GM10266 (cell line): ENCODE measurements at regions not wholly inside any gene's neighbourhood (a gene's known extent, or its start where the extent isn't known, plus 50 kb on each side); places are given as distances from the start of the nearest gene placed in this dataset.

ENCODE experiments used
- DNase-seq: peaks from one replicate; pipeline ENCODE4 v3.0.0; 2012; ENCODE audit errors: extremely low spot score
- CTCF ChIP-seq: IDR thresholded peaks from 2 replicates; pipeline ENCODE4 v1.5.1; 2012; ENCODE audit warnings: mild to moderate bottlenecking, low read depth; ENCODE audit not compliant: control insufficient read depth, insufficient read depth; ENCODE audit errors: missing control alignments

DNA sequence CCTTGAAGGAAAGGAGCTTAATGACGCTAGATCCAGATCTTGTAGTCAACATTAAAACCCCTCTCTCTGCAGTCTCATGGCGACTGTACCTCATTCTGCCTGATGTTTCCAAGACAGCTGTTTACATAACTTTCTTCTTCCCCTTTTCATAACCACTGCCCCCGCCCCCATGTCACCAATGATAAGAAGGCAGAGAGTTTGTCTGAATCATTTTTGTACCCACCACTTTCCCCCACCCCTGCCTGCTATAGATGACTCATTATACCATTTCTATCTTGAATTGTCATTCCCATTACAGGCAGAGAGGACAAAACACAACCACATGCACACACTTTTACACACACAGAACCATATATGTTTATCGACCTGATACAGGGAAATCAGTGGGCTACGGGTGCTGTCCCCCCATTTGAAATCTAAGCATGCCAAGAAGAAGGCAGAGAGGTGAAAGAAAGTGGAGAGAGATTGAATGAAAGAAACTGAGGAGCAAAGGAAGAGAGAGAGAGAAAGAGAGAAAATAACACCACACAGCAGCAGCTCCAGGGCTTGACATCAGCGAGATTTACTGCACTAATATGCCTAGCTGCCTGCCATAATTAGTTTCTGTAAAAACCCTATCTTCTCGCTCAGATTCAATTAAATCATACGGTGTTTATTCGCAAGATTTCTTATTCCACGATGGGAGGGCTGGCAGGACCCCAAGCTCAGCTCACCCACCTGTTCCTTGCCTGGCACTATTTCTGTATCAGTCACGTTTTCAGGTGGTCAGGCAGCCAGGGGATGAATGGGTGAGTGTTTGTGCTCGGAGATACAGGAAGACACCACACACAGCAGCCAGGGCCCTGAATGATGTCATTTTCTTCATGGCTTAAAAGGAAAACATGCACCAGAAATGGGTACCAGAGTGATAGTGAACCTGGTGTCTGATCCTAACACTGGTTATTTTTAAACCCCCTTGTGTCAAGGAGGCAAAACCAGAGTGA lies 114.3 kb upstream of the SERP2 start:
- peak; percentile 58 for DNase-seq
- no peak for TF ChIP-seq CTCF

GRCh38 chr13:44260336-44260735 lies 113.3 kb upstream of the SERP2 start:
- no peak for DNase-seq
- no peak for TF ChIP-seq CTCF

DNA sequence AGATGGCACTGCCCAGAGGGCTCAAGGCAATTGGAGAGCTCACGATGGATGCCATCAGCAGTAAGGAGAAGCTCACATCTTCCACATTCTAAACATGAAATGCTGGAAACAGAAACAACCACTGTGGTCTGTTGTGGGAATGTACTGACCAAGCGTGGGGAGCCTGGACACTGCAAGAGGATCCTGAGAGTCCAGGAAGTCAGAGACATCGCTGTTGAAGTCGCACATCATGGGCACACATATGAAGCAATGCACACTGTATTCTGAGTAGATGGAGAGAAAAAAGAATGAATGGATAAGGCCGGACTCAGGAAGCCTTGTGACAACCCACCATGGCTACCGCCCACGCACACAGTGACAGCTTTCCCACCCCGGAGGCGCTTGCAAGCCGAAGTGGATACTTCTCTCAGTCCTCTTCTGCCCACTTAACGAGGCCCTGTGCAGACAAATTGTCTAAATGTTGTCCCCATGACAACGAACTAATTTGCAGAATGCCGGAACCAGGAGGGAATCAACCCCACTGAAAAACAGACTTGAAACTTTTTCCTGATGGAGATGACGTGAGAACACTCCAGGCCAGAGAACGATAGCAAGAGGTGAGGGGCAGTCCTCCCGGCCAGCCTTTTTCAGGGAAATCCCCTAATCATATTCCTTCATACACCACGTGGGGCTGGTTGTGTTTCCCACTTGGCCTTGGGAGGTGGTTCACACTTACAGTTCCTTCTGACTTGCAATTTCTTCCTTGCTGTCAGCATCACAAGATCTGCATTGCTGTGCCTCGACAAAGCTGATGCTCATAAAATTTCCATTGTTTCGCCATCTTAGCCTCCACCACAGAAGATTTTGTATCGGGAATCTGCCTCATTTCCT lies 109.6 kb upstream of the SERP2 start:
- no peak for TF ChIP-seq CTCF
- DNase-seq, result no peak

GRCh38 chr13:44266305-44266704 lies 107.3 kb upstream of the SERP2 start:
- no peak for DNase-seq
- no peak for TF ChIP-seq CTCF

- no peak for TF ChIP-seq CTCF
- no peak for DNase-seq
Observed at GRCh38 chr13:44266772-44267171, 106.9 kb upstream of the SERP2 start.

DNA sequence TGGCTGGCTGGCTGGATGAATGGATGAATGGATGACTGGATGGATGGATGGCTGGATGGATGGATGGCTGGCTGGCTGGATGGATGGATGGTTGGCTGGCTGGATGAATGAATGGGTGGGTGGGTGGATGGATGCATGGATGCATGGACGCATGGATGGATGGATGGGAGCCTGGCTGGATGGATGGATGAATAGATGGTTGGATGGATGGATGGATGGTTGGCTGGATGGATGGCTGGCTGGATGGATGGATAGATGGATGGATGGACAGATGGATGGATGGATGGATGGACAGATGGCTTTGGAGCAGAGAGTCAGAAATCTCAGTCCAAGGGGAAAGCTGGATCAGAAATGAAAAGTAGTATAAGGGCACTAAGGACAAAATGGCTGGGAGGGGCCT lies 106.4 kb upstream of the SERP2 start:
- DNase-seq, result no peak
- TF ChIP-seq CTCF, result no peak
